Fibroblast of mammary gland (primary cell): ENCODE measurements at regions not wholly inside any gene's neighbourhood (a gene's known extent, or its start where the extent isn't known, plus 50 kb on each side); places are given as distances from the start of the nearest gene placed in this dataset.
"Not testable (repeated sequence)": the region's sequence is repeated elsewhere in the genome, so short reads cannot be mapped to it uniquely, and the experiment has no call there.

Source experiments
- DNase-seq: peaks from one replicate; pipeline ENCODE4 v3.0.0-alpha.2; 2010; ENCODE audit warnings: low read depth
- H3K4me3 ChIP-seq: 2 replicates; pipeline ENCODE4 v1.5.1; 2011; ENCODE audit warnings: low read depth, mild to moderate bottlenecking, low read length, moderate library complexity; ENCODE audit not compliant: control insufficient read depth
- CTCF ChIP-seq: conservative IDR thresholded peaks from 2 replicates; pipeline ENCODE4 v1.5.1; 2011; ENCODE audit warnings: low read depth, low read length, inconsistent platforms; ENCODE audit not compliant: control insufficient read depth, insufficient read depth

- no peak for TF ChIP-seq CTCF
- DNase-seq = no peak
These were observed 84.3 kb downstream of the RRAGC start for GRCh38 chr1:38775175-38775845.

GRCh38 chr1:38773483-38773882 is 86.1 kb downstream of the RRAGC start:
- no peak for DNase-seq
- no peak overlapping the region for H3K4me3 ChIP-seq
- TF ChIP-seq CTCF = no peak

More at GRCh38 chr1:38775175-38775845, 84.3 kb downstream of the RRAGC start:
- no peak overlapping the region for H3K4me3 ChIP-seq

GRCh38 chr1:38772953-38773352 is 86.6 kb downstream of the RRAGC start:
- H3K4me3 ChIP-seq = no peak overlapping the region
- no peak for DNase-seq
- no peak for TF ChIP-seq CTCF

- DNase-seq = no peak
- H3K4me3 ChIP-seq = no peak overlapping the region
- TF ChIP-seq CTCF = no peak
These were observed 87.5 kb downstream of the RRAGC start for GRCh38 chr1:38772026-38772425.

- DNase-seq, H3K4me3 ChIP-seq: not testable (repeated sequence)
These were observed 88.9 kb downstream of the RRAGC start for GRCh38 chr1:38770516-38771173.

GRCh38 chr1:38766125-38766524 is 93.4 kb downstream of the RRAGC start:
- no peak for DNase-seq
- no peak for TF ChIP-seq CTCF
- H3K4me3 ChIP-seq = no peak overlapping the region

- DNase-seq = no peak
- H3K4me3 ChIP-seq = no peak overlapping the region
- no peak for TF ChIP-seq CTCF
These were observed 96.5 kb downstream of the RRAGC start for GRCh38 chr1:38763121-38763520.
